Neural cell (in vitro differentiated cells): ENCODE measurements at regions not wholly inside any gene's neighbourhood (a gene's known extent, or its start where the extent isn't known, plus 50 kb on each side); places are given as distances from the start of the nearest gene placed in this dataset.

Experiments
- H2AFZ ChIP-seq: fragments of 200-600, 300-800 bp; sonication (generic), shearing (Covaris generic); 2 replicates; pipeline ENCODE4 v1.6.0; 2014; ENCODE audit warnings: low read depth, mild to moderate bottlenecking, antibody characterized with exemption, low read length, moderate library complexity
- H3F3A ChIP-seq: fragments of 200-600 bp; shearing (Covaris generic); 2 replicates; pipeline ENCODE4 v1.6.1; 2016; ENCODE audit warnings: mild to moderate bottlenecking, moderate library complexity, mixed read lengths, antibody characterized with exemption, low read length; ENCODE audit not compliant: insufficient read depth, poor library complexity, severe bottlenecking
- H3K27ac ChIP-seq: fragments of 200-600, 300-800 bp; sonication (generic), shearing (Covaris generic); 2 replicates; pipeline ENCODE4 v1.5.1; 2014; ENCODE audit warnings: mild to moderate bottlenecking, low read length, moderate library complexity
- H3K27me3 ChIP-seq: fragments of 300-800, 200-600 bp; sonication (generic), shearing (Covaris generic); 2 replicates; pipeline ENCODE4 v1.6.0; 2014; ENCODE audit warnings: mild to moderate bottlenecking, low read depth, low read length, moderate library complexity; ENCODE audit not compliant: insufficient read depth
- H3K36me3 ChIP-seq: fragments of 300-800, 200-600 bp; sonication (generic), shearing (Covaris generic); 2 replicates; pipeline ENCODE4 v1.5.1; 2014; ENCODE audit warnings: mild to moderate bottlenecking, antibody characterized with exemption, low read length, moderate library complexity; ENCODE audit not compliant: insufficient read depth
- H3K4me2 ChIP-seq: fragments of 300-800, 200-600 bp; sonication (generic), shearing (Covaris generic); 2 replicates; pipeline ENCODE4 v1.6.0; 2014; ENCODE audit warnings: mild to moderate bottlenecking, low read length
- H3K4me3 ChIP-seq: fragments of 300-800, 200-600 bp; sonication (generic), shearing (Covaris generic); 2 replicates; pipeline ENCODE4 v1.5.1; 2014; ENCODE audit warnings: mild to moderate bottlenecking, low read length, moderate library complexity
- H3K79me2 ChIP-seq: fragments of 200-600 bp; shearing (Covaris generic); replicated peaks from 2 replicates; pipeline ENCODE4 v1.6.0; 2014; ENCODE audit warnings: mild to moderate bottlenecking, low read length, moderate library complexity; ENCODE audit not compliant: insufficient read depth
- H3K9ac ChIP-seq: fragments of 300-800, 200-600 bp; sonication (generic), shearing (Covaris generic); 2 replicates; pipeline ENCODE4 v1.6.1; 2016; ENCODE audit warnings: mild to moderate bottlenecking, low read length, mixed read lengths
- H3K9me2 ChIP-seq: fragments of 200-600 bp; shearing (Covaris generic); 2 replicates; pipeline ENCODE4 v1.6.1; 2016; ENCODE audit warnings: mild to moderate bottlenecking, low read length, mixed read lengths; ENCODE audit not compliant: insufficient read depth
- H3K9me3 ChIP-seq: fragments of 200-600, 300-800 bp; sonication (generic), shearing (Covaris generic); 2 replicates; pipeline ENCODE4 v1.6.1; 2016; ENCODE audit warnings: mild to moderate bottlenecking, mixed run types, low read length, moderate library complexity, mixed read lengths
- H4K20me1 ChIP-seq: fragments of 200-600 bp; shearing (Covaris generic); 2 replicates; pipeline ENCODE4 v1.6.1; 2016; ENCODE audit warnings: mild to moderate bottlenecking, mixed run types; ENCODE audit not compliant: insufficient read depth
- EP300 ChIP-seq: fragments of 450-650 bp; conservative IDR thresholded peaks from 2 replicates; pipeline ENCODE4 v1.6.1; 2014; ENCODE audit warnings: antibody characterized with exemption, mild to moderate bottlenecking, moderate library complexity; ENCODE audit not compliant: poor library complexity, severe bottlenecking
- EZH2 ChIP-seq: fragments of 200-600, 300-800 bp; shearing (Covaris generic), sonication (generic); IDR thresholded peaks from 2 replicates; pipeline ENCODE4 v1.6.1; 2014; ENCODE audit warnings: antibody characterized with exemption, low read length, borderline replicate concordance, mild to moderate bottlenecking; ENCODE audit not compliant: insufficient read depth, poor library complexity, severe bottlenecking
- MXI1 ChIP-seq: fragments of 450-650 bp; conservative IDR thresholded peaks from 2 replicates; pipeline ENCODE4 v1.6.1; 2014; ENCODE audit warnings: antibody characterized with exemption, mild to moderate bottlenecking; ENCODE audit not compliant: poor library complexity, severe bottlenecking
- POLR2AphosphoS5 ChIP-seq: IDR thresholded peaks from 2 replicates; pipeline ENCODE4 v1.6.1; 2012
- RAD21 ChIP-seq: fragments of 450-650 bp; conservative IDR thresholded peaks from 2 replicates; pipeline ENCODE4 v1.6.1; 2014; ENCODE audit warnings: antibody characterized with exemption, mild to moderate bottlenecking, moderate library complexity
- REST ChIP-seq: IDR thresholded peaks from 2 replicates; pipeline ENCODE4 v1.6.1; 2012; ENCODE audit warnings: borderline replicate concordance
- SMC3 ChIP-seq: fragments of 450-650 bp; conservative IDR thresholded peaks from 2 replicates; pipeline ENCODE4 v1.6.1; 2014; ENCODE audit warnings: antibody characterized with exemption, mild to moderate bottlenecking, moderate library complexity; ENCODE audit not compliant: poor library complexity
- TAF1 ChIP-seq: IDR thresholded peaks from 2 replicates; pipeline ENCODE4 v1.6.1; 2012; ENCODE audit warnings: low read depth
- TF ChIP-seq, protein P1 (sequence below): fragments of 450-650 bp; IDR thresholded peaks from 2 replicates; pipeline ENCODE4 v1.5.1; 2014; ENCODE audit warnings: antibody characterized with exemption, mild to moderate bottlenecking, moderate library complexity; ENCODE audit not compliant: poor library complexity, severe bottlenecking

GRCh38 chr11:97888641-97889040 is 1132.1 kb upstream of the CNTN5 start:
- H3K4me2 ChIP-seq: no peak overlapping the region
- H3K4me3 ChIP-seq: no peak overlapping the region
- H3K36me3 ChIP-seq: no peaks in the 10 kb centered on the region
- H3K79me2 ChIP-seq: no peaks in the 10 kb centered on the region
- no peak for TF ChIP-seq POLR2AphosphoS5
- no peak for TF ChIP-seq TAF1
- no peak for TF ChIP-seq SMC3
- no peak for TF ChIP-seq EP300
- TF ChIP-seq RAD21: no peak
- H3K9ac ChIP-seq: no peak overlapping the region
- no peaks in the 10 kb centered on the region for H3K27me3 ChIP-seq
- H4K20me1 ChIP-seq: no peaks in the 10 kb centered on the region
- H3K27ac ChIP-seq: no peak overlapping the region
- no peaks in the 10 kb centered on the region for H3K9me3 ChIP-seq
- H3F3A ChIP-seq: no peaks in the 10 kb centered on the region
- no peaks in the 10 kb centered on the region for H3K9me2 ChIP-seq
- H2AFZ ChIP-seq: no peak overlapping the region

DNA sequence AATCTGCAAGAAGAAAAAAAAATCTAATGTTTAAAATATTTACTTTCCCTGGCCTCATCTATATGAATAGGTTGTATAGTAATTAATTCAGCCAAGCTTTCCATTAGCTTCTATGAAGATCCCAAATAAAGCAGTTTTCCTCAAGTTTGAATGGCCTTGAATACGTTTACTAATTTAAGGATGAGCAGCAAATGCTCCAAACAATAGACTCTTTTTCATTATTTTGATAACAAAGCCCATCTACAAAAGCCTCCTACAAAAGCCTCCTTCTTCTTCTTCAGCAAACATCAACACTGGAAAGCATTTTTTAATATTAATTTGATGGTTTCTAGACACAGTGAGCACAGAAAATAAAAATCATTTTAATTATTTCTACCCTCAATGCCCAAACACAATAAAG is 1130.3 kb upstream of the CNTN5 start:
- Histone ChIP-seq H3K79me2 (no peaks in the 10 kb centered on the region), H3K27me3 (no peaks in the 10 kb centered on the region), H3K27ac (no peak overlapping the region), H3F3A (no peaks in the 10 kb centered on the region), H3K4me3 (no peak overlapping the region), H3K36me3 (no peaks in the 10 kb centered on the region), H3K4me2 (no peak overlapping the region), H4K20me1 (no peaks in the 10 kb centered on the region), H2AFZ (no peak overlapping the region), H3K9me2 (no peaks in the 10 kb centered on the region), H3K9ac (no peak overlapping the region), H3K9me3 (no peaks in the 10 kb centered on the region)
- TF ChIP-seq EP300 (no peak), SMC3 (no peak), EZH2 (no peak), REST (no peak), POLR2AphosphoS5 (no peak), MXI1 (no peak), TAF1 (no peak), RAD21 (no peak)
- TF ChIP-seq, protein P1, sequence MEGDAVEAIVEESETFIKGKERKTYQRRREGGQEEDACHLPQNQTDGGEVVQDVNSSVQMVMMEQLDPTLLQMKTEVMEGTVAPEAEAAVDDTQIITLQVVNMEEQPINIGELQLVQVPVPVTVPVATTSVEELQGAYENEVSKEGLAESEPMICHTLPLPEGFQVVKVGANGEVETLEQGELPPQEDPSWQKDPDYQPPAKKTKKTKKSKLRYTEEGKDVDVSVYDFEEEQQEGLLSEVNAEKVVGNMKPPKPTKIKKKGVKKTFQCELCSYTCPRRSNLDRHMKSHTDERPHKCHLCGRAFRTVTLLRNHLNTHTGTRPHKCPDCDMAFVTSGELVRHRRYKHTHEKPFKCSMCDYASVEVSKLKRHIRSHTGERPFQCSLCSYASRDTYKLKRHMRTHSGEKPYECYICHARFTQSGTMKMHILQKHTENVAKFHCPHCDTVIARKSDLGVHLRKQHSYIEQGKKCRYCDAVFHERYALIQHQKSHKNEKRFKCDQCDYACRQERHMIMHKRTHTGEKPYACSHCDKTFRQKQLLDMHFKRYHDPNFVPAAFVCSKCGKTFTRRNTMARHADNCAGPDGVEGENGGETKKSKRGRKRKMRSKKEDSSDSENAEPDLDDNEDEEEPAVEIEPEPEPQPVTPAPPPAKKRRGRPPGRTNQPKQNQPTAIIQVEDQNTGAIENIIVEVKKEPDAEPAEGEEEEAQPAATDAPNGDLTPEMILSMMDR: no peak

- Histone ChIP-seq H3K4me2 (no peak overlapping the region), H3K79me2 (no peaks in the 10 kb centered on the region), H3K9ac (no peak overlapping the region), H3K36me3 (no peaks in the 10 kb centered on the region), H2AFZ (no peak overlapping the region), H3K4me3 (no peak overlapping the region), H3K9me3 (no peaks in the 10 kb centered on the region), H4K20me1 (no peaks in the 10 kb centered on the region), H3F3A (no peaks in the 10 kb centered on the region), H3K9me2 (no peaks in the 10 kb centered on the region), H3K27me3 (no peaks in the 10 kb centered on the region), H3K27ac (no peak overlapping the region)
- TF ChIP-seq REST: no peak
- no peak for TF ChIP-seq SMC3
- TF ChIP-seq, protein P1: no peak
- no peak for TF ChIP-seq MXI1
- TF ChIP-seq POLR2AphosphoS5: no peak
- TF ChIP-seq RAD21: no peak
- no peak for TF ChIP-seq EP300
- TF ChIP-seq EZH2: no peak
- no peak for TF ChIP-seq TAF1
These were observed 1127.1 kb upstream of the CNTN5 start for GRCh38 chr11:97893612-97894011.
